Osteoblast (primary cell): ENCODE measurements at regions not wholly inside any gene's neighbourhood (a gene's known extent, or its start where the extent isn't known, plus 50 kb on each side); places are given as distances from the start of the nearest gene placed in this dataset.

ENCODE experiments used
- DNase-seq: peaks from one replicate; pipeline ENCODE4 v3.0.0; 2011; ENCODE audit warnings: low spot score, mixed read lengths; ENCODE audit not compliant: insufficient read length; ENCODE audit errors: missing footprints
- H2AFZ ChIP-seq: 2 replicates; pipeline ENCODE4 v1.6.0; 2011; ENCODE audit warnings: mild to moderate bottlenecking, low read length
- H3K27ac ChIP-seq: 2 replicates; pipeline ENCODE4 v1.5.1; 2011; ENCODE audit warnings: mild to moderate bottlenecking, low read depth, low read length, moderate library complexity
- H3K27me3 ChIP-seq: 2 replicates; pipeline ENCODE4 v1.6.0; 2012; ENCODE audit warnings: mild to moderate bottlenecking, control low read depth, inconsistent platforms, low read length, moderate library complexity; ENCODE audit not compliant: insufficient read depth
- H3K36me3 ChIP-seq: 2 replicates; pipeline ENCODE4 v1.5.1; 2011; ENCODE audit warnings: mild to moderate bottlenecking, low read length, control low read depth, moderate library complexity; ENCODE audit not compliant: insufficient read depth
- H3K4me1 ChIP-seq: 2 replicates; pipeline ENCODE4 v1.5.1; 2011; ENCODE audit warnings: mild to moderate bottlenecking, low read length, control low read depth, moderate library complexity; ENCODE audit not compliant: insufficient read depth
- H3K4me2 ChIP-seq: 2 replicates; pipeline ENCODE4 v1.6.0; 2011; ENCODE audit warnings: mild to moderate bottlenecking, low read length; ENCODE audit not compliant: insufficient read depth
- H3K4me3 ChIP-seq: fragments of 200-600 bp; sonication (generic); 3 replicates; pipeline ENCODE4 v1.5.1; 2012; ENCODE audit warnings: mild to moderate bottlenecking, low read length, inconsistent platforms; ENCODE audit not compliant: insufficient read depth
- H3K79me2 ChIP-seq: 2 replicates; pipeline ENCODE4 v1.6.0; 2012; ENCODE audit warnings: mild to moderate bottlenecking, low read length, control low read depth, inconsistent platforms; ENCODE audit not compliant: insufficient read depth
- H3K9me3 ChIP-seq: 2 replicates; pipeline ENCODE4 v1.5.1; 2011; ENCODE audit warnings: low read depth, low read length, control low read depth
- H4K20me1 ChIP-seq: 2 replicates; pipeline ENCODE4 v1.6.0; 2012; ENCODE audit warnings: mild to moderate bottlenecking, low read length, control low read depth; ENCODE audit not compliant: insufficient read depth
- CTCF ChIP-seq: IDR thresholded peaks from 2 replicates; pipeline ENCODE4 v1.5.1; 2011; ENCODE audit warnings: mild to moderate bottlenecking, low read depth, low read length, moderate library complexity; ENCODE audit errors: extremely low read depth

DNA sequence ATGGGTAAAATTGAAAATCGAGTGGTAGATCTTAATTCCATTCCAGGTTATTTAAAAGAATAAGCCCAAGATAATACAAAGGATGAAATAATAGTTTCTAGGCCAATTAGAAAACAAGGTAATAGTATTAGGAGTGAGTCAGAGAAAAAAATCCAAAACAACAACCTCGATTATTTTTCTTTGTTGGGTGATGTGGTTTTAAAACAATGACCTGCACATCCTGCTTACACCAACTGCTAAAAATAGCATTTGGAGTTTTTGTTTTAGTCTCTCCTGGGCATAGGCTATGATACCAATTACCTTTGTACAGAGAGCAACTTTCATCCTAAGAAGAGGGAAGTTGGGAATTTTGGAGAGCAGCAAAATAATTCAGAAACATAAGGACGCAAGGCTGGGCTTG, 101.7 kb upstream of the MYO10 start:
- no peak for TF ChIP-seq CTCF

GRCh38 chr5:17039170-17039569, 103.1 kb upstream of the MYO10 start:
- no peaks in the 10 kb centered on the region for H3K36me3 ChIP-seq
- H4K20me1 ChIP-seq: no peaks in the 10 kb centered on the region

More for the DNA sequence above, 101.7 kb upstream of the MYO10 start:
- Histone ChIP-seq H3K27me3 (no peaks in the 10 kb centered on the region), H4K20me1 (no peaks in the 10 kb centered on the region), H3K79me2 (no peaks in the 10 kb centered on the region), H3K9me3 (no peaks in the 10 kb centered on the region), H3K4me1 (peaks cover 3% of the 10 kb centered on the region), H3K36me3 (no peaks in the 10 kb centered on the region), H3K27ac (no peak overlapping the region), H3K4me2 (no peak overlapping the region), H3K4me3 (no peak overlapping the region), H2AFZ (no peak overlapping the region)
- no peak for DNase-seq

GRCh38 chr5:17042041-17042440, 106.0 kb upstream of the MYO10 start:
- H3K27ac ChIP-seq: no peak overlapping the region
- no peaks in the 10 kb centered on the region for H3K9me3 ChIP-seq
- H3K79me2 ChIP-seq: no peaks in the 10 kb centered on the region
- no peaks in the 10 kb centered on the region for H3K36me3 ChIP-seq
- H3K4me1 ChIP-seq: peaks cover 3% of the 10 kb centered on the region
- TF ChIP-seq CTCF: no peak
- no peak overlapping the region for H2AFZ ChIP-seq
- H4K20me1 ChIP-seq: no peaks in the 10 kb centered on the region
- H3K4me3 ChIP-seq: no peak overlapping the region
- H3K4me2 ChIP-seq: no peak overlapping the region
- no peaks in the 10 kb centered on the region for H3K27me3 ChIP-seq
- no peak for DNase-seq

More at GRCh38 chr5:17039170-17039569, 103.1 kb upstream of the MYO10 start:
- Histone ChIP-seq H3K9me3 (no peaks in the 10 kb centered on the region), H3K27ac (no peak overlapping the region), H3K4me2 (no peak overlapping the region), H3K79me2 (no peaks in the 10 kb centered on the region), H3K4me1 (peaks cover 3% of the 10 kb centered on the region), H3K4me3 (no peak overlapping the region), H2AFZ (no peak overlapping the region), H3K27me3 (no peaks in the 10 kb centered on the region)
- no peak for DNase-seq
- TF ChIP-seq CTCF: no peak

- Histone ChIP-seq H3K79me2 (no peaks in the 10 kb centered on the region), H3K27me3 (no peaks in the 10 kb centered on the region), H2AFZ (no peak overlapping the region), H4K20me1 (no peaks in the 10 kb centered on the region), H3K27ac (no peak overlapping the region), H3K4me3 (no peak overlapping the region), H3K36me3 (no peaks in the 10 kb centered on the region), H3K4me2 (no peak overlapping the region), H3K4me1 (no peaks in the 10 kb centered on the region), H3K9me3 (no peaks in the 10 kb centered on the region)
- no peak for DNase-seq
- no peak for TF ChIP-seq CTCF
Measured at GRCh38 chr5:17046320-17046719, 110.2 kb upstream of the MYO10 start.
